ENCODE measurements at regions not wholly inside any gene's neighbourhood (a gene's known extent, or its start where the extent isn't known, plus 50 kb on each side); places are given as distances from the start of the nearest gene placed in this dataset.

DNA sequence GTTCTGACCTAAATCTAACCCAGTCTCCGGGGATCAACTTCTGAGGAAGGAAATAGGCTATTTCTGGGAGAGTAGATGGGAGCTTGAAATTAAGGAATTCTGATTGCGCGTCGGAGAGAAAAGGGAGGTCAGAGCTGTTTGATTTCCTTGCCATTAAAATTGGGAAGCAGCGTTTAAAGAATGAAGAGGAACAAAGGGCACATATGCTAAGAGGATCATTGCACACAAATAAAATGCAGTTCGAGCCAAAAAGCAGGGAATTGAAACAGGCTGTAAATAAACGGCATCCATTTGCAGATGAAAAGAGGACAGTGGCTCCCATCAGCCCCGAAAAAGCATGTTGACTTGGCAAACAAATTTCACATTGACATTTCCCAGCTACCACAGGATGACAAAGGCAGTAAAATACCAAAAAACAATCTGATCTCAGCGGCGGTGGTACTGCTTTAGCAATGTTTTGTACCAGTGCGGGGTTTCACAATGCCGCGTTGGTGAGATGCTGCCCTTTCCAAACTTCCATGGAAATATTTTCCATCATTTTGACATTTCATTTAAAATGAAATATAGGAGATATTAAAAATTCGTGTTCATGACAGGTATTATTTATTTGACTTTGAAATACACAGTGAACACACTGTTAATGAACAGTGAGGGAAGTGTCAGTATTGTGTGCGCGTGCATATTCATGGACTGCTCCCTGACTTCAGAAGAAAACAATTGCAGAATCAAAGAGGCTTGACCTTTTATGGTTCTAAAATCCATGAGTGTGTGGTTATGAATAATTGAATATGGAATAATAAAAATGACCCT lies 108.8 kb downstream of the SQOR start:
- Mint-ChIP-seq H3K36me3 (no peaks in the 10 kb centered on the region), H3K27me3 (peaks cover 7% of the 10 kb centered on the region), H3K9me3 (no peaks in the 10 kb centered on the region), H3K4me3 (no peak overlapping the region), H3K27ac (no peak overlapping the region), H3K4me1 (no peaks in the 10 kb centered on the region)

DNA sequence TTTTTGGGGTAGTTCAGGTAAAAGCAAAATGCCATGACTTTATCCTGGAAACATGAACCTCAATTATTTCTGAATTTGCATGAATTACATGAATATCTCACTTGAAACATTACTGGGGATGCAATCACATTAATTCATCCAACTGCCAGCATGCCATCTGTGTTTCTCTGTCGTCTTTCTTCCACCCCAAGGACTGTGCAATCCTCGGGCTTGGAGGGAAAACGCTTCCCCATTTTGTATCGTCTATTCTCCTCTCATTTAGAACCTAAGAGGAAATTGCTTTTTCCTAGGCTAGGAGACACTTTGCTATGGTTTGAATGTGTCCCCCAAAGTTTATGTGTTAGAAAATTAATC lies 109.4 kb downstream of the SQOR start:
- H3K36me3 Mint-ChIP-seq: no peaks in the 10 kb centered on the region
- H3K4me3 Mint-ChIP-seq: no peak overlapping the region
- no peaks in the 10 kb centered on the region for H3K9me3 Mint-ChIP-seq
- H3K27me3 Mint-ChIP-seq: peaks cover 7% of the 10 kb centered on the region
- no peak overlapping the region for H3K27ac Mint-ChIP-seq
- H3K4me1 Mint-ChIP-seq: no peaks in the 10 kb centered on the region

DNA sequence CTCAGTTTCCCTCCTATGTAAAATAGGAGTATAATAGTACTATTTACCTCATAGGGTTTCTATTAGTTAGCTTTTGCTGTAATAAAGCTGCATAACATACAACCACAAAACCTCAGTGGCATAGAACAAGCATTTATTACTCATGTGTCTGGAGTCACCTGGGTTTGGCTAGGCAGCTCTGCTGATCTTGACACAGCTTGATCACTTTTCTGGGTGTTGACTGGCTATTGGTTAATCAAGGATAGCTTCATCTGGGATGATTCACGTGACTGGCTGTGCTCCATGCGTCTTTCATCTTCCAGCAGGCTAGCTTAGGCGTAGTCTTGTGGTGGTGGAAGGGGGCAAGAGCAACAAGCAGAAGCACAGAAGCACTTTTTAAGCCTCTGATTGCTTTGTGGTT lies 112.6 kb downstream of the SQOR start:
- Mint-ChIP-seq H3K4me3 (no peak overlapping the region), H3K27me3 (peaks cover 4% of the 10 kb centered on the region), H3K27ac (no peak overlapping the region), H3K4me1 (no peaks in the 10 kb centered on the region), H3K36me3 (no peaks in the 10 kb centered on the region), H3K9me3 (no peaks in the 10 kb centered on the region)

DNA sequence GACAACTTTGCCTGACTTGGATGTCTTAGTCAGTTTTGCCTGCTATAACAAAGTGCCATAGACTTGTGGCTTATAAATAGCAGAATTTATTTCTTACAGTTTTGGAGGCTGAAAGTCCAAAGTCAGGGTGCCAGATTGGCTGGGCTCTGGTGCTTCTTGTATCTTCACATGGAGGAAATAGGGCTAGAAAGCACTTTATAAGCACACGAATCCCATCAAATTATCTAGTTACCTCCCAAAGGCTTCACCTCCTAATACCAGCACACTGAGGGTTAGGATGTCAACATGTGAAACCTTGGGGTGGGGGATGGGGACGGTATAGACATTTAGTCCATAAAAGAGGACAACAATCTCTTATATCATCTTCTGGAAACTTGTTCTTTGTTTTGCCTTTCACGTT lies 116.8 kb downstream of the SQOR start:
- no peak overlapping the region for H3K4me3 Mint-ChIP-seq
- H3K9me3 Mint-ChIP-seq: no peaks in the 10 kb centered on the region
- no peaks in the 10 kb centered on the region for H3K4me1 Mint-ChIP-seq
- no peaks in the 10 kb centered on the region for H3K36me3 Mint-ChIP-seq
- peaks cover 5% of the 10 kb centered on the region for H3K27me3 Mint-ChIP-seq
- H3K27ac Mint-ChIP-seq: no peak overlapping the region

DNA sequence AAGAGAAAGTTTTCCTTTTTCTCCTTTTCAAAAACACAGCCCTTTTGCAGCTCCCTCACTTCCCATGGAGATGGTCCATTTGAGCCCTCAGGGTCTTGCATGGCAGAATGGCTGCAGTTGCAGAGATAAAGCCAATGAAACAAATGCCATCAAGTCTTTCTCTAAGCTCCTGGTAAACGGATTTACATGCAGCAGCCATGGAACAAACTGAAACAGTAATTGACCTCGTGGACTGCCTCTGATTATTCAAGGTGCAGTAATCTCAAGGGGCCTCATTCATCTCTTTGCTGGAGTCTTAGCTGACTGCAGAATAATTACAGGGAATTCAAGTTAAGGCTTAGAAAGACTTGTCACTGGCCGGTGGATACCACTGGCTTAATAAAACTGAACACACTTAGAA lies 125.1 kb downstream of the SQOR start:
- Mint-ChIP-seq H3K4me1 (no peaks in the 10 kb centered on the region), H3K4me3 (no peak overlapping the region), H3K9me3 (no peaks in the 10 kb centered on the region), H3K27me3 (peaks cover 30% of the 10 kb centered on the region), H3K27ac (no peak overlapping the region), H3K36me3 (no peaks in the 10 kb centered on the region)

DNA sequence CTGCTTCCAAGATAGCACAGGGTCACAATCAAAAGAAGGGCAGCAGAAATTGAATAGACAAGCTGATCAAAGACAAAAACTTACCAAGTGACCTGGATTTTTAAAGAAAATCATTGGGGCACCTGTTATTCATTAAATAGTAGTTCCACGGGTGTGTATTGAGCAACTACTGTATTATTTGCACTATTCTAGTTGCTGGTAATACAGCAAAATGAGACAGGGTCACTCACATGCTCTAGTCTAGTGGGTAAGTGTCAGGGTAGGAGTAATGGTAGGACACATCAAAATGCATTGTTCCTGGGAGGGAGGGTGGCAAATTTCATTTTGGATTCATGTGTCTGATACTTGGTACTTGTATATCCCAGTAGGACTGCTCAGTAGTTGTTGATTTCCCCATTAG lies 127.9 kb downstream of the SQOR start:
- H3K9me3 Mint-ChIP-seq: no peaks in the 10 kb centered on the region
- no peak overlapping the region for H3K27ac Mint-ChIP-seq
- no peaks in the 10 kb centered on the region for H3K4me1 Mint-ChIP-seq
- H3K4me3 Mint-ChIP-seq: no peak overlapping the region
- H3K27me3 Mint-ChIP-seq: peaks cover 23% of the 10 kb centered on the region
- H3K36me3 Mint-ChIP-seq: no peaks in the 10 kb centered on the region

DNA sequence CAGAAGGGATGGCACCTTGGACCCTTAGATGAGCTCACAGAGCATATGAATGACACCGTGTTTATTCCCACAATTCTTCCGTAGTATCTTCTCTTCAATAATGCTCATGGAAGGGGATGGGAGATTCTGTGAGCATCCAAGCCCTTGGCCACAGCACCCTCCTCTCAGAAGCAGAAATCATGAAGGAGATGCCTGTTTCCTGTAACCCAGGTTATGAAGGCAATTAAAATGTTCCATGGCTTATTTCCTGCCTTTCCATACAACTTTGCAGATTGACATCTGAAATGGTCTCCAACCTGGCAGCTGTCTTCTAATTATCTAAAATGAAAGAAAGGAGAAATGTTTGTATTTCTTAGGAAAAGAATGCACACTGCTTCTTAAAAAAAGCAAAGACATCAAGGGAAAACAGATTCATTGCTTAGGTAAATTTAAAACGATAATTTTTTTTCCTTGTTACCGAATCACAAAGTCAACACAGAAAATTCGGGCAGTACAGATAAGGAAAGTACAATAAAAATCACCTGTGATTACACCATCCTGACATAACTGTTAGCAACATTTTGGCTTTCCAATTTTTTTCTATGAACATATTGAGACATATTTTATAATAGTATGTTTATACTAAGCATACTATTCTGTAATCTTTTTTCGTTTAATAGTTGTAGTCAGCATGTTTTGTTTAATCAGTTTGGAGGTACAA lies 128.5 kb downstream of the SQOR start:
- Mint-ChIP-seq H3K36me3 (no peaks in the 10 kb centered on the region), H3K4me1 (no peaks in the 10 kb centered on the region), H3K9me3 (no peaks in the 10 kb centered on the region), H3K27me3 (peaks cover 23% of the 10 kb centered on the region), H3K4me3 (no peak overlapping the region), H3K27ac (no peak overlapping the region)

DNA sequence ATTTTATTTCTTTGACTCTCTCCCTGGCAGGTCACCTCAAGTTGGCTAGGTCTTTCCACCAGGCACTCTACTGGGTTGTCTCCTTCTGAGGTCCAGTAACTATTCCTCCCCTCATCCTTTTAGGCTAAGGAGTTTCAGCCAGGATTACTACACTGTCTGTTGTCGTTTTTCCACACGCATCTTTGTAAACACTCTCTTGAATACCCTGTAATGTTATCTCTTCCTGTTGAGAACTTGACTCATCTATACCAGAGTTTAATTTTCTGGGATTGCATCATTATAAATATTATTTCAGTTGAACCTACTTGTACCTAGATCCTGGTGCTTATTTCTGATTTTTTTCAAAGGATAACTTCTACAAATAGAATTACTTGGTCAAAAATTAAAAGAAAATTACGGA lies 138.3 kb downstream of the SQOR start:
- H3K36me3 Mint-ChIP-seq: no peaks in the 10 kb centered on the region
- no peaks in the 10 kb centered on the region for H3K9me3 Mint-ChIP-seq
- no peak overlapping the region for H3K4me3 Mint-ChIP-seq
- no peaks in the 10 kb centered on the region for H3K4me1 Mint-ChIP-seq
- peaks cover 7% of the 10 kb centered on the region for H3K27me3 Mint-ChIP-seq
- no peak overlapping the region for H3K27ac Mint-ChIP-seq

DNA sequence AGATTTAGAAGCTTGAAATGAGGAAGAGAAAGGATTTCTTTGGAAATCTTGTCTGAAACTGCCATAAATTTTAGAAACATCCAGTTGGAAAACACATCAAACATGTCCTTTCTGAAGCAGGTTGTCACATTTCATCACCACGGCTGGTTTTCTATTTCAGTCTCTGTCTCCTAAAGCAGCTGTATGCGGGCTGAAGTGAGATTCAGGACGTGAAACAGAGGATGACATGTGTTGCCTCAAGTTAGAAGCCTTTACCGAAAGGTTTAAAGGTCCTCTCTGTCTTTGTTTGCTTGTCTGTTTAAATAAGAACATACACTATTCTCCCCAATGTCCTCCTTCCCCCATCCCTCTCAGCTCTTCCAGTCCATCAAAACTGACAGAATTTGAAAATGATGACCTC lies 141.9 kb downstream of the SQOR start:
- H3K27me3 Mint-ChIP-seq: peaks cover 12% of the 10 kb centered on the region
- H3K27ac Mint-ChIP-seq: no peak overlapping the region
- H3K36me3 Mint-ChIP-seq: no peaks in the 10 kb centered on the region
- H3K4me3 Mint-ChIP-seq: no peak overlapping the region
- no peaks in the 10 kb centered on the region for H3K4me1 Mint-ChIP-seq
- H3K9me3 Mint-ChIP-seq: no peaks in the 10 kb centered on the region

DNA sequence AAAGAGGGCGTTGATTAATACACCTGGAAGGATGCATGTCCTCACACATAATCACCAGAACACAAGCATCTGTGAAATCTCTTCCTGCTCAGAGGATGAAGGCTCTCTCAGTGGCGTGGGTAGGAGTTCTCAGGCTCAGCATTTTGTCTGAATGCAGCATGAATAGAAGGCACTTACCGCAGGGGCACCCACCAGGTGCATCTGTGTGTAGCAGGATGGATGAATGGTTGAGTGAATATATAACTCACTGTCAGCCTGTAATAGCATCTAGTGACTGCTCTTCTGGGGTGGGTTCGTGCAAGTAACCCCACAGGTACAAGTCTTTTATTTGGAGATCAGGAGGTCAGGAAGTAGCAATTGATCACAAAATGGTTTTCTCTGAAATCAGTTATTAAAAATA lies 143.0 kb downstream of the SQOR start:
- H3K27ac Mint-ChIP-seq: no peak overlapping the region
- no peaks in the 10 kb centered on the region for H3K4me1 Mint-ChIP-seq
- no peaks in the 10 kb centered on the region for H3K36me3 Mint-ChIP-seq
- no peak overlapping the region for H3K4me3 Mint-ChIP-seq
- peaks cover 14% of the 10 kb centered on the region for H3K27me3 Mint-ChIP-seq
- no peaks in the 10 kb centered on the region for H3K9me3 Mint-ChIP-seq

DNA sequence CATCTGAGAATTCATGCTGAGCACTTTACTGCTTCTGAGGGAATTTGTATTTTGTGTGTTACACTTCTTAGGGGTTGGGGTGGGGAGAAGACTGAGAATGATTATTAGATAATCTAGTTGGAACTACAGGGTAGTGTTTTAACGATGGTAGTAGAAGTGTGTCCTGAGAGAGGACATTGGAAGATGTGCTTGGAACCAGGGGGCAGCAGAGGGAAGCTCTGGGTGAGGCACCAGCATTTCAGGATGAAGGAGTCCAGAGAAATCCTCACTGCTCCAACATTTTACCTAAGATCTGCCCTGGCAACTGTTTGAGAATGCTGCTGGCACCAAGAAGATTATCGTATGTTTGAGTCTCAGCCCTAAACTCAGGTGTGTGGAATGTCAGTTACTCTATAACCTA lies 145.5 kb downstream of the SQOR start:
- Mint-ChIP-seq H3K27me3 (peaks cover 10% of the 10 kb centered on the region), H3K4me1 (no peaks in the 10 kb centered on the region), H3K27ac (no peak overlapping the region), H3K36me3 (no peaks in the 10 kb centered on the region), H3K4me3 (no peak overlapping the region), H3K9me3 (no peaks in the 10 kb centered on the region)

DNA sequence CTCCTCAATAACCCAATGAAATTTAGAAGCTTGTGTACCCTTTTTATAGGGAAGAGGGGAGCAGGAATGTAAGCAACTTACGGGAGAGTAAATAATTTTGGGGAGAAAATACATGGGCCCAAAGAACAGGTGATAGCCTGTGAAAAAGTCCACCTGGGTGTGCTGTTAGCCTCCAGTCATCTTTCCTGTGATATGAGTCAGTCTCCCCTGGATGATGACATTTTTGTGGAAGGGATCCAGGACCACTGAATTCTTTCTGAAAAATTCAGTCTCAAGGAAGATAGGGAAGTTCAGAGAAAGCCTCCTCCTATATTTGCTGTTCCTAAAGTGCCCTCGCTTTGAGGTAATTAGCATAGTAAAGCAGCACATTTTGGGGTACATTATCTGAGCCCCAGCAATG lies 149.8 kb downstream of the SQOR start:
- Mint-ChIP-seq H3K27ac (no peak overlapping the region), H3K4me3 (no peak overlapping the region), H3K27me3 (peaks cover 9% of the 10 kb centered on the region), H3K4me1 (no peaks in the 10 kb centered on the region), H3K36me3 (no peaks in the 10 kb centered on the region), H3K9me3 (no peaks in the 10 kb centered on the region)

DNA sequence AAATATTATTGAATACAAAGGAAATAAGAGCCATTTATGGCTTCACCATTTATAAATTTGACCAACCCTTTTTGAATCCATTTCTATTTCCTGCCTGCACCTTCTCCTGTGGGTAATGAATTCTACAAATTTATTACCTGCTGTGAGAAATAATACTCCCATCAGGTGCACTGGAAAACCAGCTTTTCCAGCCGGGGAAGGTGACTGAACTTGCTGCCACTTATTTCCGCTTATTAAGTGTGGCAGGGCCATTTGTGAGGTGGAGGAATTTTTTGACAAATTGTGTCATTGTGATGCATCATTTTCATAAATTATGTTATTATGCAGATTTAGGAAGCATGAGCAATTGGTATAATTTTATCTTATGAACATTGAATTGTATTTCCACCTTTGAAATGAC lies 151.1 kb downstream of the SQOR start:
- no peaks in the 10 kb centered on the region for H3K4me1 Mint-ChIP-seq
- no peaks in the 10 kb centered on the region for H3K36me3 Mint-ChIP-seq
- H3K9me3 Mint-ChIP-seq: no peaks in the 10 kb centered on the region

DNA sequence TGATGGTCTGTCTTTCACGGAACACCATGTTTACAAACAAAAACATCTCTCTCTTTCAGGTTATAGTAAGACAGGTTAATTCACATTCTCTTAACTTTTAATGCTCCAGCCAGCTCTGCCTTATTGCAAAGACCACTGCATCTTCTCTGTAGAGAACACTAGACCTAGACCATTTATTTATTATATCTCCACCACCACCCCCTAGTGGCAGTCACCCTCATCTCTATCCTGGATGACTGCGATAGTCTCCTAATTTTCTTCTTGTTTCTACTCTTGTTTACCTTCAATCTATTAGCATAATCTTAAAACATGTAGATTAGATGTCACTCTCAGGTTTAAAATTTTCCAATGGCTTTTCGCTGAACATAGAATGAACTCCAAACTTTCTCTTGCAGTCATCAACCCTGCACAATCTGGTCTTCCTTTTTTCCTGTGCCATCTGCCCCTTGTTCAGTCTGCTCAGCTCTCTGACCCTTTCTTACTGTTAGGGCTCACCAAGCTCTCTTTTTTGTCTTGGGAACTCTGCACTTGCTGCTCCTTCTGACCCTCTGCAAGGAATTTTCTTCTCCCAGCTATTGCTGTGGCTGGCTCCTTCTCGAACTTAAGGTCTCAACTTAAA lies 155.6 kb downstream of the SQOR start:
- Mint-ChIP-seq H3K4me1 (no peaks in the 10 kb centered on the region), H3K36me3 (no peaks in the 10 kb centered on the region), H3K9me3 (no peaks in the 10 kb centered on the region), H3K27ac (no peak overlapping the region), H3K4me3 (no peak overlapping the region), H3K27me3 (peaks cover 20% of the 10 kb centered on the region)

More for the DNA sequence above, 151.1 kb downstream of the SQOR start:
- Mint-ChIP-seq H3K27ac (no peak overlapping the region), H3K4me3 (no peak overlapping the region), H3K27me3 (peaks cover 9% of the 10 kb centered on the region)

DNA sequence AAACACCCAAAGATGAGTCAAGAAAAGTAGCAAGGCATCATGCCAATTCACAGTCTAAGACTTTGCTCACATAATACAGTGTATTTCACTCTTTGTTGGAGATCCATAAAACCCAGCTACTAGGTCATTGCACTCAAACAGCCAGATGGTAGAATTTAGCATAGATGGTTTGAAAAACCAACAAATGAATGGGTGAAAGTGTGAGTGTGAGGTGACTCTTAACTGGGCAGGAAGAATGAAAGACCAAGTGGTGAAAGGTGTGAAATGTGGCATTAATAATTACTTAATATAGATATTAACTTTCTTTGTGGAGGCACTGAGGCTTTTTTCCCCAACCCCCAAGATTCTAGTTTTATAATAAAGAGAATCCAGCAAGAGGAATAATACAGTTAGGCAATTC lies 159.5 kb downstream of the SQOR start:
- H3K4me3 Mint-ChIP-seq: no peak overlapping the region
- no peaks in the 10 kb centered on the region for H3K4me1 Mint-ChIP-seq
- H3K36me3 Mint-ChIP-seq: no peaks in the 10 kb centered on the region
- H3K27me3 Mint-ChIP-seq: peaks cover 21% of the 10 kb centered on the region
- H3K27ac Mint-ChIP-seq: no peak overlapping the region
- no peaks in the 10 kb centered on the region for H3K9me3 Mint-ChIP-seq

DNA sequence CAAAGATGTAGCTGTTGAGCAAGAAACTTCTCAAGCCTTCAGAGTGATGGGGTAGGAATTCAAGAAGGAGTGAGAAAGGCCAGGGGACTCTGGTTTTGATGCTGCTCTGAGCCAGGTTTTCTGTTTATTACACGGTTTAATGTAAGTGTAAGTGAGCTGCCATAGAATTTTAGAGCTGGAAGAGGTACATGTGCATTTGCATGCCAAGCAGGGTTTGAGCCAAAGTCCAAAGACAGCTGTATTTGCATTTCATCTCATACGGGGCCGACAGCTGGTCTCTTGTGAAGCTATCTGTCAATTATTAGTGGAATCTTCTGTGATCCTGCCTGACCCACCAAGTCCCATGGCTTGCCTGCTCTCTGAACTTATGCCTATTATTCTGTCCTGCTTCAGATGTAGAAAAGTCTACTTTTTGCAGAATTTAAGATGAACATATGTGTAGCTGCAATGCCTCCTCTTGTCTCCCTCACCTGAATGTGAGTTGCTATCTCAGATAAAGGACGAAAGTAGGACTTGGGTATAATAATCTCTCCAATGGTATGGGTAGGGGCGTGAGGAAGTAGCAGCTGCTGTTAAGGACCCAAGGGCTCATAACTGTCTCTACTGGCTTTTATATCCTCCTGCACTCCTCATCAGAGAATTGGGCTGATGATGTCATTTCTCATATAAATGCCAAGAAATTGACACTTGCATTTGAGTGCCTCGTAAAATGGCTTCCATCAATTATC lies 160.0 kb downstream of the SQOR start:
- Mint-ChIP-seq H3K9me3 (no peaks in the 10 kb centered on the region), H3K27ac (no peak overlapping the region), H3K36me3 (no peaks in the 10 kb centered on the region), H3K4me3 (no peak overlapping the region), H3K27me3 (peaks cover 21% of the 10 kb centered on the region), H3K4me1 (no peaks in the 10 kb centered on the region)
